ENCODE measurements at regions not wholly inside any gene's neighbourhood (a gene's known extent, or its start where the extent isn't known, plus 50 kb on each side); places are given as distances from the start of the nearest gene placed in this dataset.

GRCh38 chr17:77697480-77698400, 260.8 kb upstream of the TNRC6C start:
- no peaks in the 10 kb centered on the region for H3F3A ChIP-seq (ENCODE audit: control insufficient read depth, insufficient read depth)
- no peaks in the 10 kb centered on the region for H3K9me2 ChIP-seq (replicated peaks; ENCODE audit: control insufficient read depth, low read length)
- peaks cover 29% of the 10 kb centered on the region for H3K27me3 ChIP-seq (ENCODE audit: control insufficient read depth, low read length)
- TF ChIP-seq EZH2phosphoT487 (IDR thresholded peaks at IDR 0.05; ENCODE audit: borderline replicate concordance, low read length) = no peak
- no peak for TF ChIP-seq CTCF (IDR thresholded peaks at IDR 0.05; ENCODE audit: low read depth, low read length, poor library complexity, severe bottlenecking)
- H3K9me3 ChIP-seq (ENCODE audit: control insufficient read depth, insufficient read depth, low read length) = peaks cover 12% of the 10 kb centered on the region
- no peak overlapping the region for H3K27ac ChIP-seq (ENCODE audit: low read depth, low read length)
- H3K79me2 ChIP-seq (ENCODE audit: control insufficient read depth, low read length) = no peaks in the 10 kb centered on the region
- H3K36me3 ChIP-seq (ENCODE audit: control insufficient read depth, low read length) = no peaks in the 10 kb centered on the region
- H3K4me2 ChIP-seq (ENCODE audit: low read length) = no peak overlapping the region
- H3K4me1 ChIP-seq (ENCODE audit: control insufficient read depth, low read length) = no peaks in the 10 kb centered on the region
- H3K4me3 ChIP-seq (ENCODE audit: low read length) = no peak overlapping the region
- no peaks in the 10 kb centered on the region for H4K20me1 ChIP-seq (ENCODE audit: control insufficient read depth, insufficient read depth, low read depth, low read length)

GRCh38 chr17:77698903-77699623, 259.4 kb upstream of the TNRC6C start:
- Histone ChIP-seq H4K20me1 (ENCODE audit: control insufficient read depth, insufficient read depth, low read depth, low read length) (no peaks in the 10 kb centered on the region), H3K4me3 (ENCODE audit: low read length) (no peak overlapping the region), H3K36me3 (ENCODE audit: control insufficient read depth, low read length) (no peaks in the 10 kb centered on the region), H3K27ac (ENCODE audit: low read depth, low read length) (no peak overlapping the region), H3K79me2 (ENCODE audit: control insufficient read depth, low read length) (no peaks in the 10 kb centered on the region), H3K9me3 (ENCODE audit: control insufficient read depth, insufficient read depth, low read length) (peaks cover 19% of the 10 kb centered on the region), H3K27me3 (ENCODE audit: control insufficient read depth, low read length) (peaks cover 27% of the 10 kb centered on the region), H3K4me1 (ENCODE audit: control insufficient read depth, low read length) (no peaks in the 10 kb centered on the region), H3K9me2 (replicated peaks; ENCODE audit: control insufficient read depth, low read length) (no peaks in the 10 kb centered on the region), H3F3A (ENCODE audit: control insufficient read depth, insufficient read depth) (no peaks in the 10 kb centered on the region), H3K4me2 (ENCODE audit: low read length) (no peak overlapping the region)
- no peak for TF ChIP-seq EZH2phosphoT487 (IDR thresholded peaks at IDR 0.05; ENCODE audit: borderline replicate concordance, low read length)
- no peak for TF ChIP-seq CTCF (IDR thresholded peaks at IDR 0.05; ENCODE audit: low read depth, low read length, poor library complexity, severe bottlenecking)

GRCh38 chr17:77700165-77700881, 258.2 kb upstream of the TNRC6C start:
- no peaks in the 10 kb centered on the region for H3K4me1 ChIP-seq (ENCODE audit: control insufficient read depth, low read length)
- H3K4me3 ChIP-seq (ENCODE audit: low read length) = no peak overlapping the region
- H3K27me3 ChIP-seq (ENCODE audit: control insufficient read depth, low read length) = peaks cover 39% of the 10 kb centered on the region
- H3K4me2 ChIP-seq (ENCODE audit: low read length) = no peak overlapping the region
- H4K20me1 ChIP-seq (ENCODE audit: control insufficient read depth, insufficient read depth, low read depth, low read length) = no peaks in the 10 kb centered on the region
- TF ChIP-seq CTCF (IDR thresholded peaks at IDR 0.05; ENCODE audit: low read depth, low read length, poor library complexity, severe bottlenecking) = no peak
- TF ChIP-seq EZH2phosphoT487 (IDR thresholded peaks at IDR 0.05; ENCODE audit: borderline replicate concordance, low read length) = no peak
- H3K79me2 ChIP-seq (ENCODE audit: control insufficient read depth, low read length) = no peaks in the 10 kb centered on the region
- H3K36me3 ChIP-seq (ENCODE audit: control insufficient read depth, low read length) = no peaks in the 10 kb centered on the region
- no peaks in the 10 kb centered on the region for H3F3A ChIP-seq (ENCODE audit: control insufficient read depth, insufficient read depth)
- H3K9me2 ChIP-seq (replicated peaks; ENCODE audit: control insufficient read depth, low read length) = no peaks in the 10 kb centered on the region
- H3K9me3 ChIP-seq (ENCODE audit: control insufficient read depth, insufficient read depth, low read length) = peaks cover 22% of the 10 kb centered on the region
- H3K27ac ChIP-seq (ENCODE audit: low read depth, low read length) = no peak overlapping the region
